GM10266 (cell line): ENCODE measurements at regions not wholly inside any gene's neighbourhood (a gene's known extent, or its start where the extent isn't known, plus 50 kb on each side); places are given as distances from the start of the nearest gene placed in this dataset.

Experiments
- DNase-seq: peaks from one replicate; pipeline ENCODE4 v3.0.0; 2012; ENCODE audit errors: extremely low spot score
- TF ChIP-seq, protein P1 (sequence below): IDR thresholded peaks from 2 replicates; pipeline ENCODE4 v1.5.1; 2012; ENCODE audit warnings: mild to moderate bottlenecking, low read depth; ENCODE audit not compliant: control insufficient read depth, insufficient read depth; ENCODE audit errors: missing control alignments

DNA sequence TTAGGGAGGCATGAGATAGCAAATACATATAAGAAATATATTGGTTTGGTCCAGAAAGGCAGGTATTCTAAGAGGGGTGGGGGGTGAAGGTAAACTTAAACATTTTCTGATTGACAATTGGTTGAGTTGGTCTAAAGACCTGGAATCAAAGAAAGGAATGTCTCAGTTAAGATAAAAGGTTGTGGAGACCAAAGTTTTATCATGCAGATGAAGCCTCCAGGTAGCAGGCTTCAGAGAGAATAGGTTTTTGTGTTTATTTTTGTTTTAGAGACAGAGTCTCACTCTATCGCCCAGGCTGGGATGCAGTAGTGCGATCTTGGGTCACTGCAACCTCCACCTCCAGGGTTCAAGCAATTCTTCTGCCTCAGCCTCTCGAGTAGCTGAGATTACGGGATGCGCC lies 80.5 kb downstream of the NPAP1 start:
- TF ChIP-seq, protein P1, sequence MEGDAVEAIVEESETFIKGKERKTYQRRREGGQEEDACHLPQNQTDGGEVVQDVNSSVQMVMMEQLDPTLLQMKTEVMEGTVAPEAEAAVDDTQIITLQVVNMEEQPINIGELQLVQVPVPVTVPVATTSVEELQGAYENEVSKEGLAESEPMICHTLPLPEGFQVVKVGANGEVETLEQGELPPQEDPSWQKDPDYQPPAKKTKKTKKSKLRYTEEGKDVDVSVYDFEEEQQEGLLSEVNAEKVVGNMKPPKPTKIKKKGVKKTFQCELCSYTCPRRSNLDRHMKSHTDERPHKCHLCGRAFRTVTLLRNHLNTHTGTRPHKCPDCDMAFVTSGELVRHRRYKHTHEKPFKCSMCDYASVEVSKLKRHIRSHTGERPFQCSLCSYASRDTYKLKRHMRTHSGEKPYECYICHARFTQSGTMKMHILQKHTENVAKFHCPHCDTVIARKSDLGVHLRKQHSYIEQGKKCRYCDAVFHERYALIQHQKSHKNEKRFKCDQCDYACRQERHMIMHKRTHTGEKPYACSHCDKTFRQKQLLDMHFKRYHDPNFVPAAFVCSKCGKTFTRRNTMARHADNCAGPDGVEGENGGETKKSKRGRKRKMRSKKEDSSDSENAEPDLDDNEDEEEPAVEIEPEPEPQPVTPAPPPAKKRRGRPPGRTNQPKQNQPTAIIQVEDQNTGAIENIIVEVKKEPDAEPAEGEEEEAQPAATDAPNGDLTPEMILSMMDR = no peak
- no peak for DNase-seq

DNA sequence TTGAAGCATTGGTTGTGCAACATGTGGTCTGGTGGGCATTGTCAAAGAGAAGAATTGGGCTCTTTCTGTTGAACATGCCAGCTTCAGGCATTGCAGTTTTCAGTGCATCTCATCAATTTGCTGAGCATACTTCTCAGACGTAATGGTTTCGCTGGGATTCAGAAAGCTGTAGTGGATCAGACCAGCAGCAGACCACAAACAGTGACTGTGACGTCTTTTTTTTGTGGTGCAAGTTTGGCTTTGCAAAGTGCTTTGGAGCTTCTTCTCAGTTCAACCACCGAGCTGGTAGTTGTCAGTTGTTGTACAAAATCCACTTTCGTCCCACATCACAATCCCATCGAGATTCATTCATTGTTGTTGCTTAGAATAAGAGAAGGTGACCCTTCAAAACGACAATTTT lies 84.5 kb downstream of the NPAP1 start:
- TF ChIP-seq, protein P1 = no peak

DNA sequence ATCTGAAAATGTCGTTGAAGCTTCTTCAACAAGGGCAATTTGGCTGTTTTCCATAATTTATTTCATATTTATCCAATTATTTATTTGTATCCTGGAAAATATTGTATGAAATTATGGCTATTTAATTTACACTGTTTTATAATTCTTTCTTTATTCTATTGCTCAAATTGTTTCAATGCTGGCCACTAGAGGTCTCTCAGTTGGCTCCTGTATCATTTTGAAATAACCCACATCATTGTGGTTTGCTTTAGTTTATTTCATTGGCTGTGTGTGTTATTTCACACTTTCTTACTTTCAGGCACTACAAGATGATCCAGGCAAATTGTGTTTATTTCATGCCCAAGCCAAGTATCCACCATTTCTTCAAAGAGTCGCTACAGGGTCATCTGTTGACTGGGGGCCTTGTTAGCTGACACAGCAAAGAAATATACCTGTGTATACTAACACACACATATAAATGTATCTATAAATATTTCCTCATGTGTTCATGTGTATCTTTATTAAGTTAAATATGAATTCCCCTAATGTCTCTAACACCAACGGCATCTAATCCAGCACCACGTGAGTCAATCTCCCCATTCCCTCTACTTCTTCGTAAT lies 86.2 kb downstream of the NPAP1 start:
- TF ChIP-seq, protein P1 = peak; percentile 17
- DNase-seq = no peak

More for the DNA sequence above, 84.5 kb downstream of the NPAP1 start:
- DNase-seq = no peak

DNA sequence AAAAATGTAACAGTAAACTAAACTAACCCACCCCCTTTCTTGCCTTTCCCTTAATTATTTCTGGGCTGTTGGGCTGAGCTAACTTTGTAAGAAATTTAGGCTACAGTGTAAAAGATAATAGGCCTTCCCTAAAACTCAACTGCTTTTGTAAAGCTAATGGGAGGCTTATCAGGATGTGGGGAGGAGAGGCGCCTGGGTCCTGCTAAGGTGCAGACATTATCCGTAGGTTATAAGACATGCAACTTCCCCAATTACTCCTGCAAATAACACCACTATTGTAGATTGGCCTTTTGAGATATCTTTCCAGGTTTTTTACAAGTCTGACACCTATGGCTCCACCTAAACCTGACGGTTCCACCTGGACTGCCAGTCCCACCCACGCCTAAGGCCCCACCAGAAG lies 88.3 kb downstream of the NPAP1 start:
- no peak for DNase-seq

DNA sequence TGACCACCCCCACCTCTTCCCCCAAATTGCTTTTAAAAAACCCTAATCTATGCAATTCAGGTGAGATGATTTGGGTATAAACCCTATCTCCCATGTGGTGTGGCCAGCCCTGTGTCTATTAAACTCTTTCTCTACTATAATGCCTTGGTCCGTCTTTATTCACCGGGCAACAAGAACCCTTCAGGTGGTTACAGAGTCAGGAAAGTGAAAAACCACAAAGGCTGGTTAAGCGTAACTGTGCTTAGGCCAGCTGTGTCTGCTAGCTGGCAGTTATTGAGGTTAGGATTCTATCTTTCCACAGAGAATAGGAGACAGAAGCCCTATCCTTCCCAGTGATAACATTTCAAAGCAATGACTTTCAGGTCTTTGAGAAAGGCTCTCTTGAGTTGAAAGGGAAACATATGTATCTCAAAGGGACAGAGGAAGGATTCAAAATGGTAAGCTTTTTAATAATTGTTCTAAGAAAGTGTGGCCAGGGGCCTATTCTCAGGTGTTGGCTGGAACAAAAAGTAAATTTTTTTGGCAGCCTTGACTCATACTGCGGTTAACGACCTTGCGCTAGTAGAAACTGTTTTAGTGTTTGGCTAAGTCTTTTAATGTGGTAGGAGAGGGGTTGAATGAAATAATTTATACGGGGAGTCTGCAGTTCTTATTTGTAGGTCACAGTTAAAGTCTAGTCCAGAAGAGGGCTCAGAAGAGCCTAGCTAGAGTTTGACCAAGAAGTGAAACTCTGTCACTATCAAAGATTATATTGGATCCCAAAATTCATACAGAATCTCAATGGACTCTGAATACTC lies 89.0 kb downstream of the NPAP1 start:
- no peak for DNase-seq
- TF ChIP-seq, protein P1 = no peak

More for the DNA sequence above, 88.3 kb downstream of the NPAP1 start:
- TF ChIP-seq, protein P1 = no peak

DNA sequence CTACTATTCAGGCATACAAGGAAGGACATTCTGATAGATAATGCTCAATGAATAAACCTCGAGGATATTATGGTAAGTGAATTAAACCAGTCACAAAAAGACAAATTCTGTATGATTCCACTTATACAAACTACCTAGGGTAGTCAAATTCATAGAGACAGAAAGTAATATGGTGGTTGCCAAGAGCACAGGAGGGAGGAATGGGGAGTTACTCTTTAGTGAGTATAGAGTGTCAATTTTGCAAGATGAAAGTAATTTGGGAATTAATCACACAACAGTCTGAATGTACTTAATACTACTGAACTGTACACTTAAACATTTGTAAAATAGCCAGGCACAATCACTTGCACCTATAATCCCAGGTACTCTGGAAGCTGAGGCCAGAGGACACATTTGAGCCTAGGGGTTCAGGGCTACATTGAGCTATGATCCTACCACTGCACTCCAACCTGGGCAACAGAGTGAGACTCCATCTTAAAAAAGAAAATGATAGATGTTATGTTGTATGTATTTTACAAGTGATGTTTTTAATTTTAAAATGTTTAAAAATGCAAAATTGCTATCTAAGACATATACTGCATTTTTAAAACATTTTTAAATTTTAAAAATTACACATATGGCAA lies 91.0 kb downstream of the NPAP1 start:
- DNase-seq = no peak
- TF ChIP-seq, protein P1 = no peak

DNA sequence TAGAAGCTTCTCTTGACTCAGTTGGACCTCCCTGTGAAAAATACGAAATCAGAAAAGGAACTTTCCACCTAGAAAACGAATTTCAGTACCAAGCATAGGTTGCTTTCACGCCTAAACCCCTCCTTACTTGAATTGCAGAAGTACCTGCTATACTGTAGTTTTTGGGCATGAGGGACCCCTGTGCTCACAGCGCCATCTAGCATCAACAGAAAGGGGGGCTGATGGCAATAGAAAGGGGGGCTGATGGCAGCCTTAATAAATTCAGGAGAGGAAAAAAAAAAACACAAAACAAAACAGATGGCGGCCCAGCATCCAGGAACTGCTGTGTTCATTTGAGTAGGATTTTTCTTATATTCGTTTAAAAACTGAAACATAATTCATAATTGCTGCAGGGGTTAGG lies 96.7 kb downstream of the NPAP1 start:
- TF ChIP-seq, protein P1 = no peak
- no peak for DNase-seq
